GM19023 (cell line): ENCODE measurements at regions not wholly inside any gene's neighbourhood (a gene's known extent, or its start where the extent isn't known, plus 50 kb on each side); places are given as distances from the start of the nearest gene placed in this dataset.

Experiments
- ATAC-seq: cut with Tn5 transposase; IDR thresholded peaks from one replicate; pipeline ENCODE4 v1.9.1; 2021; ENCODE audit warnings: mild to moderate bottlenecking, moderate library complexity; ENCODE audit not compliant: unreplicated experiment

DNA sequence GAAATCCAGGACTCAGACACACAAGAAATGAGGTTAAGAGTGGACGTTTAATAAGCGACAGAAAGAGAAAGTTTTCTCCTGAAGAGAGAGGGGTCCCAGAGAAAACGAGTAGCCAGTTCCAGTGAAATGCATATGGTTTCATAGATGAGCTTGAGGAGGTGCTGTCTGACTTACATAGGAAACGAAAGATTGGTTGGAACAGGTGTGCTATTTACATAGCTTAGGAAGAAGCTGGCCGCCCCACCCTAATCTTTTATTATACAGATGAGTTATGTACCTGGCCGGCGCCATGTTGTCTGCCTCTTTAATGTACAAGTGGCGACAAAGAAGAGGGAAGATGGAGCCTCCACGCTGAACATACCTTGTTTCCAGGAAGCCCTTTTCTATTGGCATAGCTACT lies 223.0 kb downstream of the SLC6A15 start:
- ATAC-seq, result no peak

DNA sequence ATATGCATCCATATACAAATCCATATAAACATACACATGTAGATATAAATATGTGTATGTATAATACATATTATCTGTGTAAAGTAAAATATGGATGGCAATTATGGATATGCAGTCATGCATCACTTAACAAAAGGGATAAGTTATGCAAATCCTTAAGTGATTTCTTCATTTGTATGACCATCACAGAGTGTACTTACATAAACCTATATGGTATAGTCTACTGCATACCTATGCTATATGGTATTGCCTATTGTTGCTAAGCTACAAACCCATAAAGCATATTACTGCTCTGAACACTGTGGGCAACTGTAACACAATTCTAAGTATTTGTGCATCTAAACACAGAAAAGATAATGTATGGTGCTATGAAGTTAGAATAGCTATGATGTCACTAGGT lies 227.2 kb downstream of the SLC6A15 start:
- no peak for ATAC-seq

DNA sequence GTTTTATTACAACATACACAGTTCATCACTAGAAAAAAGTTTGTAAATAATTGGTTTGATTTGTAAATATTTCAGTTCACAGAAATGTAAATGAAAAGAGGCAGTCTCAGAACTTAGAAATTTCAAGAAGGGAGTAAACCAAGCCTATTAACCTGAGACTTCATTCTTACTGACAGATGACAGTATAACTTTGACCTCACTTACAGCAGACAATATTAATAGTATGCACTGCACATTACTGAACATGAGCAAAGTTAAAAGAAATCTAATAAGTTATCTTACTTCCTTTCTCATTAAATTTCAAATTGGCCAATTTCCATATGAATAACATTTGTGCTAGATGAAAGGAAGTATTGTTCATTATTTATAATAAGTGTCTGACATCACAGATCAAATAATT lies 235.8 kb downstream of the SLC6A15 start:
- no peak for ATAC-seq

DNA sequence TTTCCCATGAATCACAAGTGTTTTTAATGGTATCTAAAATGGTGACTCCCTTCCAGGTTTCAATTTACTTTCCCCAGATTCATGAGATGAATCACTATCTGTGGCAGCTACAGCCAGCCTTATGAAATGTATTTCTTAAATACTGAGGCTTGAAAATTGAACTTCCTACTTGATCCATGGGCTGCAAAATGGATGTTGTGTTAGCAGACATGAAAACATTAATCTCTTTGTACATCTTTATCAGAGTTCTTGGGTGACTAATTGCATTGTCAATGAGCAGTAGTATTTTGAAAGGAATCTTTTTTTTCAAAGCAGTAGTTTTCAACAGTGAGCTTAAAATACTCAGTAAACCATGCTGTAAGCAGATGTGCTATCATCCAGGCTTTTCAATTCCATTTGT lies 250.8 kb downstream of the SLC6A15 start:
- ATAC-seq, result no peak

DNA sequence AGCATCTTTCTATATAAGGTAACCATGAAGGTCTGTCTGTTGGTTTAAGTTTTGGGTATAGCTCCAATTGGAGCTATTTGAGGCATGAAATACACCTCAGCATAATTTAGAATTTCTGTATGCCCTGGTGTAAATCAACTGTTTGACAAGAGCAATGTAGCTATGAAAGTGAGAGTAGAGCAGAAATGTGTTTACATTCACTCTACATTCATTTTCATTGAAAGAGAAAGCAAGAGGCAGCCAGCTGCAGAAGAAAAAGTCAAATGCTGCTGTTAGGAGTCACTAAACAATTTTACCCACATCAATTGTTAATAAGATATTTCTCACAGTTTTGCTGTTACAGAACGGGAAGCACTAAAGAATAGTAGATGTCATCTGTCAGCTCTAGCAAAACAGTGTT lies 252.5 kb downstream of the SLC6A15 start:
- ATAC-seq, result no peak

DNA sequence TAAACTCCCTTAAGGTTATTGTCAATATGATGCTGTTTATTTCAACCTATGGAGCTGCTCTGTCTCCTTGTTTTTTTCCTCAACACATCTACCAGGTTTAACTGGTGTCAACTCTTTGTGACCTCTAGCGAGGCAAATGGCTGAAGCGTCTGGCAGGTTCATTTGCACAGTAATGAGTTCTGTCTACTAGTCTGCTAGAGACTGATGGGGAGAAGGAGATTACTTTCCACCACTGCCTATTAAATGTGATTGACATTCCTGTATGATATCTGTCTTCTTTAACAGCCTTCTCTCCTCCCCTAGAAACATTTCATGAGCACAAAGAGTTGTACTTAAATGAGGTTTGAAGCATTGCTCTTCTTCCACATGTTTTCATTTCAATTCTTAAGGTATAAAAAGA lies 253.7 kb downstream of the SLC6A15 start:
- ATAC-seq, result no peak

DNA sequence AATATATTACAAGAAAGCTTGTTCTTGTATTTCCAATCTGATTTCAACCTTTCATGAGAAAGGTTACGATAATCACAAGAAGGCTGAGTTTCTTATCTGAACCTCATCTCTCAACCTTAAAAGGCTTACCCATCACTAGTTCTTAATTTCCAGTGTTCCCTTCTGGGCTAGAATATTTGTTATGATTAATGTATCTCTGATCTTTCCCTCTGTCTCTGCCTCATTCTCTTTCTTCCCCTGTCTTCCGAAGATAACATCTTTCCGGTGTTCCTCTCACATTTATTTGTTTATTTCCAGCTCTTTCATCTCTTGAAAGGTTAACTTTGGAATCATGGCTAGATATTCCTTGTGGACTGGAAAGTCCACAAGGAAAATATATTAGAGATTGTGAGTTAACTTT lies 255.9 kb downstream of the SLC6A15 start:
- ATAC-seq, result no peak

DNA sequence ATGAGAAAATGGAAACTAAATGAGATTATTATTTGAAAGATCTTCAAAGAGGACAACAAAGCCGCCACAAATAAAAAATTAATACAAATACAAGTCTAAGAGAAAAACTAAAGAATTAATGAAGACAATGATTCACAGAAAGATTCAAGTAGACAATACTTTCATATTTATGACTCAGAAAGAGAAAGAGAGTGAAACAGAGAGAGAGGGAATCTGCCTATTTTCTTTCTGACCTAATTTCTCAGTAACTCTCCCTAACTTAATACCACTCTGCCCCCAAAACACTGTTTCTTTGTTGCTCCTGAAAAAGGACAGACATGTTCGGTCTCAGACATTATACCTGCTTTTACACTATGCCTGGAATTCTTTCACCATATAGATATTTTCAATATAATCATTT lies 259.1 kb downstream of the SLC6A15 start:
- no peak for ATAC-seq

DNA sequence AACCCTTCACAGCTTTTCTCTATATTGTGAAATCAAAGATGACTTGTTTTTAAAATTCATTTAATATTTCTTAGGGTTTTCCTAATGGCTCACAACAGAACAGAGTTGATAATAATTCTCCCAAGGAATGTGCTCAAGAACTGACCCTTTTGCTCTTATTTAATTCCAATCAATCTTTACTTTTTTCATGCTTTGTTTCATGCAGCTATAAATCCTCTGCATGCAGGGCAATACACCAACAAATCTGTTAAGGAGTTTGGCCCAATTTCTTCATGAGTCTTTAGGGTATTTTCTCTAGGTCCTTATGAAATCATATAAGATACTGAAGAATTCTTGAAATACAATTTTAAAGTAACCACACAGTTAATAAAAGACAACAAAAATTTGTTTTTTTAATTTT lies 264.2 kb downstream of the SLC6A15 start:
- no peak for ATAC-seq

DNA sequence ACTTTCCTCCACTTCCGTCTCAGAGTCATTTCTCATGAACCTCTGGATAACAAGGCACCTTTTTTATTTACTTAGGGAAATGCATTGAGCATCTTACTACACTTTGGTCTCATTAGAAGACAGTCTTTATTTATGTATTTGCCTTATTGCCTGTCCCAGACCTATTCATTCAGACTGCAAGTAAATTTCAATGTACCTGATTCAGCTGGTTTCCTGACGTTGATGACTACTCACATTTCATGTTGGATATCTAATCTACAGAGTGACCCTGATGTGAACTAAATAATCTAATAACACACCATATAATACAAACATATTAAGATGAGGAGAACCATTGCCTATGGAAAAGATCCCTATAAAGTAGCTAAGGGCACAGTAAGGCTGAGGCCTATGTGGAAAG lies 267.7 kb downstream of the SLC6A15 start:
- ATAC-seq, result no peak

DNA sequence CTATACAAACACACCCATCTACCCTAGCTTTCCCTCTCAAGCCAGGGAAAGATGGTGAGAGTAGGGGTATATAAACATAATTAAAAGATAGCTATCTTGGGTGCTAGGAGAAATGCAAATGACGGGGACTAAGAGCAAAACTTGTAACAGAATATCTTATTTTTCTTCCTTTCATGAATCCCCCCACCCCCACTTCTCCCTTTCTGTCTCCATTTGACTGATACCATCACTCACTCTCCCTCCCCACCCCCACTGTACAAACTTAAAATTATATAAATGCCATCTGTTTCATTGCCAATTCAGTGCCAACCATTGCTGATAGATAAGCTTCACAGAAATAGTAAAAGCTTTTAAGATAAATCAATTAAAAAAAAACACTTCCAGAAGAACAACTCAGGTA lies 268.6 kb downstream of the SLC6A15 start:
- ATAC-seq, result no peak

DNA sequence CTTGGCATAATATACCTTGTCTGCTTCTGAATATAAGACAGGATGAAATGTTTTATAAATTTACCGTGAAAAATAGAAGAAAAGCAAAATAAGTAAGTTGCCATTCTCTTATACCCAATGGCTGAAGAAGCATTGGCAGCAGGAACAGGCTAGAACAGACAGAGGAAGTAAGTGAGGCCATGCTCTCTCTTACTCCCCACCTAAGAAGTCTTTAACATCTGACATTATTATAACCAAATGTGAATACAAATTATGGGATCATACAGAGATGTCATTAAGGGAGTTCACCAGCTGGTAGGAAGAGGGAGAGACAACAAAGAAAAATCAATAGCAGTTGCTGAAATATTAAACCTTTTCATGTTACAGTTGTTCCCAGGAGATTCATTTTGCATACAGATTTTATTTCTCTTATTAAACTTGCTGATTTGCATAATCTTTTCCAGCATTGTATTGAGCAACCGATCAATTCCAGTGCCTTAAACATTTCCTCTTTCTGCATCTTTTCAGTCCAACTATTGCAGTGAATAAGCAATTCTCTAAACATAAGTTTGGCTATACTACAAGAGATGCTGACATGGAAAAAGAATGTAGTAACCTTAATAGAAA lies 270.6 kb downstream of the SLC6A15 start:
- no peak for ATAC-seq

DNA sequence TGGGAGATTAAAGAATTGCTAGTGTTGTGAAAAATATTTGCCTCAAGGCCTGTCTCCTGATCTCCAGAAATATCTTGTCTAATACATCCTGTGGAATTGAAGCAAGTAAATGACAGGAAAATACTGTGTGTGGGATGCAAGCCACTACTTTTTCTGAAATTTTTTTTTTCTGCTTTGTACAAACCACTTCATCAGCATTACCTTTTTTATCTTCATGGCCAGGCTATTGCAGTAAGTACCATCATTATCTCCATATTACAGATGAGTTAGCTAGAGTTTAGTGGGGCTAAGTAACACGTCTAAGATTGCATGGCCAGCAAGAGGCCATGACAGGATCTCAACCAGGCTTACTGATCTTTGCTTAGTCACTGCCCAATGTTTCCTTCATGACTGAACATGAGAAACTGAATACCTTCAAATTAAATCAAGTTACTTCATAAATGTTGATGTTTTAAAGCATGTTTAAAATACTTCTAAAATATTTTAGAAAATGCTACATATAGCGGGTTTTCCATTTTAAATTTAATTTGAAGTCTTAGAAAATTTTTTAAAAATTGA lies 273.7 kb downstream of the SLC6A15 start:
- no peak for ATAC-seq

DNA sequence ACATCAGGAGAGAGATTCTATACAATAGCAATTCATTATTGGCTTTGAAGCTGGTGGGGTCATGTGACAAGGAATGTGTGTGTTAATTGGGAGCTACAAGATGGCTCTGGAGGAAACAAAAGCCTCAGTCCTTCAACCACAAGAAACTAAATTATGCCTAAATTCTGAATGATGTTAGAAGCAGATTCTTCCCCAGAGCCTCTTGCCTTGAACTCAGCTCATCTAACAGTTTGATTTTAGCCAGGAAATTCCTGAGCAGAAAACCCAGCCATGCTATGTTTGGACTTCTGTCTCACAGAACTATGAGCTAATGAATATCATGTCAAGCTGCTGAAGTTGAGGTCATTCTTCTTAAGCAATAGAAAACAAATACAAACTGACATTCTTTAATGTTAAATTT lies 274.7 kb downstream of the SLC6A15 start:
- ATAC-seq, result no peak

DNA sequence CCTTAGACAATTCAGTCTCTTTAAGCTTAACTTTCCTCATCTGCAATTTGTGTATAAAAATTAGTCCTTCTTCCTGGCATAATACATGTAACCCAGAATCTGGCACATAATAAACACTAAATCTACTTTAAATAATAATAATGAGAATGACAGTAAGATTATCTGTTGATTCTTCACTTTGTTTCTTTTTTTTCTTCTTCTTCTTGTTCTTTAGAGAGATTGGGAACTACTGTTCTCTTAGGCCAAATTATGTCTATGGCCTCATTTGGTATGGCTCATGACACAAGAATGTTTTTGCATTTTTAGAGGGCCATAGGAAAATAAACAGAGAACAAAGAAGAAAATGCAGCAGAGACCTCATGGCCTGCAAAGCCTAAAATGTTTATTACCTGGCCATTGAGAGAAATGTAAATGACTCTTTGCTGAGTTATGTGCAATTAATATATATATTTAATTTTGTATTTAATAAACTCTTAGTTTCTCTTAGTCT lies 275.8 kb downstream of the SLC6A15 start:
- no peak for ATAC-seq

DNA sequence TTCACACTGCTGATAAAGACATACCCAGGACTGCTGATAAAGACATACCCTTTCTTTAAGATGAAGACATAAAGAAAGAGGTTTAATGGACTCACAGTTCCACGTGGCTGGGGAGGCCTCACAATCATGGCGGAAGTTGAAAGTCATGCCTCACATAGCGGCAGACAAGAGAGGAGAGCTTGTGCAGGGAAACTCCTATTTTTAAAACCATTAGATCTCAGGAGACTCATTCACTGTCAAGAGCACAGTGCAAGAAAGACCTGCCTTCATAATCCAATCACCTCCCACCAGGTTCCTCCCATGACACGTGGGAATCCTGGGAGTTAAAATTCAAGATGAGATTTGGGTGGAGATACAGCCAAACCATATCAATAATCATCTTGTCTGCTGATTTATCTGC lies 278.1 kb downstream of the SLC6A15 start:
- no peak for ATAC-seq

DNA sequence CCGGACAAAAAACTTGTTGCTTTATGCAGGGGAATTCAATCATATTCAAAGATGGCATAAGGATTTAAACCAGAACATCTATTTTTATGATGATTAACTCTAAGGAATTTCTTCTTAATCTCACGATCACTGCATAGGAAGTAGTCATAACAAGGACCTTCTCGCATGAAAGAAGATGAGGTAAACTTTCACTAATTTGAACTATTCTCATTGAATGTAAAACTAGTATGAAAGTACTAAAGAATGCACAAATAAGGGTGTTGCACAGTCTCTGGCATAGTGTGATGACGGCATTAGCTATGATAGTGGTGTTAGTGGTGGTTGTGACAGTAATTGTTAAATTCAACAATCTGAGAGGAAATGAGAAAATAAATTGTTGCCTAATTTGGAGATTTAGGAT lies 280.0 kb downstream of the SLC6A15 start:
- ATAC-seq, result no peak

DNA sequence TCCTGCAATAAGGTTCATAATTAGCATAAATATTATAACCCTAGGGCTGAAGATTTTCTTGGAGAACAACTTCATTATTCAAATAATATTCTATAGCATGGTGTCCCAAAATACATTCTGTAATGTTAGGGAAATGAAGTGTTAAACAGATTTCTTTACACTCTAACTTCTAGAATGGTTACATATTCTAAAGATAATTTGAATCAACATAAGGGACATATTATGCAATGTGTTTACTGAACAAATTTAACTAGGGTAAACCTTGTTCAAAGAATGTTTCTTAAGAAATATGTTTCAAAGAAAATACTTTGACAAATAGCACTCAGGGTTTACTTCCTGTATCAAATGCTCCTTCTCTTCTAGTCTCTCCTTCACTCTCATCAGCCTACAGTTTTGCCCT lies 281.6 kb downstream of the SLC6A15 start:
- ATAC-seq, result no peak

DNA sequence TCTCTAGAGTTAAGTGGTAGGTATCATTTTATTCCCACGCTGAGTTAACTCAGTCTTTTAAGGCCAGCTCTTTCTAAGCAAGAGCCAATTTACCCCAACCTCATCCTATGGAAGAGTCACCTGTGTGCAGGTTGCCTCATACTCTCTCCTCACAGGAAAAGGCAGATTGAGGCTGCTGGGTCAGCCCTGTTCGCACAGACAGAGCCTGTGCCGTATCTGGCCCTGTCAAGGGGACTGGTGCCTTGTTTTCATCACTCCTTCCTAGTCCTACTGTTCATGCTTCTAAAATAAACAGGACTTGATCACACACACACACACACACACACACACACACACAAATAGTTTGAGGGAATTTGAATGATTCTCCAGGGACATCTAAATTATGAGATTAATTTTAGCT lies 285.0 kb downstream of the SLC6A15 start:
- ATAC-seq, result no peak

DNA sequence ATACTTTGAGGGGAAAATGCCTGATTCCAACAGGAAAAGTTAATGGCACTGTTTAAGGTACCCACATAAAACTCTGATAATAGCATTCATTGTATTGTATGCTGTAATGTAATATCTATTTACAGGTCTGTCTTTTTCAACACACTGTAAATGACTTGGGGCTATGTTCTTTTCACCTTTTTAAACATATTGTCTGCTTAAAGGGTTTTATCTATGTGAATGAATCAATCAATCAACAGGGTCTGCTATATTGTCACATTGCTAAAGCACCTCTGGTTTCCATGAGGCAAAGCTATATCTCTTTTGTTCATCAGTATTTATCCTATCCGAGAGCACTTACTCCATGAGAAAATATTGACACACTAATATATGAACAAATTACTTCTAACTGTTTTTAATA lies 288.0 kb downstream of the SLC6A15 start:
- no peak for ATAC-seq

DNA sequence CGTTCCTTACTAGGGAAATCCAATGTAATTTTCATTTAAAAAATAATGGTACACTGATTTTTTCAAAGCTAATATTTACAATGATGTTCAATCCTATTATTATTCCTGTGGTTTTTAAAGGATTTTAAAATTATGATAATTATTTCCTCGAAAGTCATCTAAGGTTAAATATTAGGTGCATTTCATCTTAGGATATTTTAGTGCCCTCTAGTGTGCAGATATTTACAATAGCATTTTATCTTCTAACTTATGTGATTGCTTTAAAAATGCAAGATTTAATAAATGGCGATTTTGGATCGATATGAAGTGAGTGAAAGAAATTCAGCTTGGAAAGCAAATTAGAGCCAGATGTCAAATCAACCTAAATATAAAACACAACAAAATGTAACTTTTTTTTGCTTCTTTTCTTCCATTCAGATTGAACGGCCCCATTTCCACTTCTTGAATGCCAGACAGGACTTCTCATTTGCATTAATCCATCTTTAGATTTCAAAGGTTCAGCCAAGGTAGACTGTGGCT lies 293.5 kb downstream of the SLC6A15 start:
- ATAC-seq, result no peak

DNA sequence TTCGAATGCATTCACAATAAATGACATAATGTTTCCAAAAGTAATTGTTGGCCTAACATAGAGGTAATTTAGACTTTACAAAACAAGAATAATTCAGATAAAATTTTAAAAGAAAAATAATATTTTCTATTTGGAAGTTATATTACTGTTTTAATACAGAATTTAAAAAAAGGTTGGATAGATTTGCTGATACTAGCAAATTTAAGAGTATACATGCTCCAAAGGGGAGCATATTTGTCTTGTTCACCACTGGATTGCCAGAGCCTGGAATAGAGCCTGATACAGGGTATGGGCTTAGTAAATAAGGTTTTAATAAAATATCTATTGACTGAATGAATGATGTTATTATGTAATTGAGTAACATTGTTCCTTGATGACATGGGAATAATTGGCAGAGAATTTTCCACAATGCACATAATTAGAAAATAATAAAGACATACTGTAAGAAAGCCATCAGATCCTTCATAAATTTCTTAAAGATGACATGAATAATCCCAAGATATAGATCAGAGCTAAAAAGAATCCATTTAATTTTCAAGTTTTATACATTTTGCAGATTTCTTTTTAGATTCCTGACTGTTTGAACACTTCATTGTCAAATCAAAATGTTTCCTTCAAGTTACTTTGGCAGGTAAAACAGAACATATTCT lies 305.3 kb downstream of the SLC6A15 start:
- no peak for ATAC-seq
